HCT116 (cell line): ENCODE measurements at regions not wholly inside any gene's neighbourhood (a gene's known extent, or its start where the extent isn't known, plus 50 kb on each side); places are given as distances from the start of the nearest gene placed in this dataset.

ENCODE experiments used
- ATAC-seq: fragments of 200-7000 bp; cut with Tn5 transposase; 2 replicates; pipeline ENCODE4 v1.9.1; 2020; ENCODE audit warnings: mild to moderate bottlenecking, moderate library complexity
- BruUV-seq: library from RNA; stranded (reverse); fragments of 400-500 nt; replicated peaks from 2 replicates; lab custom pipeline; 2021; lab: Mats Ljungman, UMichigan
- CTCF ChIA-PET: fragments of 300-600 bp; sonication (Branson Sonifier 250); formaldehyde crosslinking; loops from one replicate; lab custom pipeline; 2021; ENCODE audit warnings: antibody characterized with exemption; lab: Charles Lee
- POLR2A ChIA-PET: fragments of 300-600, 350-600 bp; sonication (Branson Sonifier 250); formaldehyde crosslinking; loops from one replicate; lab custom pipeline; 2021; ENCODE audit warnings: antibody characterized with exemption; lab: Charles Lee
- RAD21 ChIA-PET, 2 experiments: fragments of 300-600 bp; sonication (Branson Sonifier 250); formaldehyde crosslinking; loops; one replicate each; lab custom pipeline; 2023; ENCODE audit warnings: low total read pairs in 2 of 2; ENCODE audit not compliant: uncharacterized antibody in 2 of 2, unreplicated experiment in 2 of 2, low non-redundant PET in 1 of 2; lab: Charles Lee
- DNase-seq: peaks from one replicate; pipeline ENCODE4 v3.0.0-alpha.2; 2010; ENCODE audit warnings: low read depth, low spot score
- H2AFZ ChIP-seq: fragments of 200-600 bp; shearing (Covaris generic), sonication (generic); 2 replicates; pipeline ENCODE4 v1.6.1; 2017; ENCODE audit warnings: low read depth, mixed run types, mixed read lengths, antibody characterized with exemption, low read length; ENCODE audit not compliant: poor library complexity, severe bottlenecking
- H3K27ac ChIP-seq: 2 replicates; pipeline ENCODE4 v1.5.1; 2012; ENCODE audit warnings: low read depth, low read length
- H3K27me3 ChIP-seq: fragments of 200-600 bp; sonication (generic); 2 replicates; pipeline ENCODE4 v1.6.1; 2016; ENCODE audit warnings: mixed run types, low read length, mixed read lengths; ENCODE audit not compliant: insufficient read depth
- H3K36me3 ChIP-seq, 2 experiments: fragments of 200-500 bp in 1 of 2; fragments of 200-600 bp in 1 of 2; sonication (Bioruptor generic) in 1 of 2; sonication (generic) in 1 of 2; 2 replicates each; pipeline versions ENCODE4 v1.5.1 to v1.6.1; 2014 to 2016; ENCODE audit warnings: low read length in 2 of 2, inconsistent platforms in 1 of 2, mixed read lengths in 1 of 2, mixed run types in 1 of 2; ENCODE audit not compliant: insufficient read depth in 2 of 2, control insufficient read depth in 1 of 2
- H3K4me1 ChIP-seq, 2 experiments: fragments of 200-600 bp in 1 of 2; sonication (generic) in 1 of 2; 2 replicates each; pipeline versions ENCODE4 v1.5.1 to v1.6.1; 2012 to 2017; ENCODE audit warnings: low read length in 2 of 2, inconsistent platforms in 1 of 2, mild to moderate bottlenecking in 1 of 2, mixed read lengths in 1 of 2, mixed run types in 1 of 2, moderate library complexity in 1 of 2; ENCODE audit not compliant: insufficient read depth in 2 of 2, control insufficient read depth in 1 of 2
- H3K4me2 ChIP-seq: fragments of 200-600 bp; sonication (generic); 2 replicates; pipeline ENCODE4 v1.6.1; 2017; ENCODE audit warnings: mixed run types, low read length, mixed read lengths
- H3K4me3 ChIP-seq, 2 experiments: fragments of 200-600 bp in 1 of 2; sonication (generic) in 1 of 2; replicated peaks in 1 of 2; 2 replicates each; pipeline ENCODE4 v1.5.1; 2011 to 2016; ENCODE audit warnings: low read length in 2 of 2, control low read depth in 1 of 2, low read depth in 1 of 2, mild to moderate bottlenecking in 1 of 2, mixed read lengths in 1 of 2, mixed run types in 1 of 2
- H3K79me2 ChIP-seq: fragments of 200-600 bp; sonication (generic); 2 replicates; pipeline ENCODE4 v1.6.1; 2017; ENCODE audit warnings: mild to moderate bottlenecking, mixed run types, low read length, moderate library complexity, mixed read lengths; ENCODE audit not compliant: insufficient read depth
- H3K9ac ChIP-seq: fragments of 200-600 bp; sonication (generic); 2 replicates; pipeline ENCODE4 v1.6.1; 2016; ENCODE audit warnings: low read length, mixed read lengths
- H3K9me2 ChIP-seq: fragments of 200-600 bp; sonication (generic), shearing (Covaris generic); 2 replicates; pipeline ENCODE4 v1.6.1; 2017; ENCODE audit warnings: mixed run types, mild to moderate bottlenecking, moderate library complexity; ENCODE audit not compliant: insufficient read depth
- H3K9me3 ChIP-seq, 2 experiments: fragments of 200-500 bp in 1 of 2; fragments of 200-600 bp in 1 of 2; sonication (Bioruptor generic) in 1 of 2; sonication (generic) in 1 of 2; 2 replicates each; pipeline ENCODE4 v1.6.1; 2014 to 2017; ENCODE audit warnings: low read length in 2 of 2, mixed read lengths in 2 of 2, inconsistent platforms in 1 of 2, low read depth in 1 of 2, mild to moderate bottlenecking in 1 of 2, mixed run types in 1 of 2, moderate library complexity in 1 of 2; ENCODE audit not compliant: control insufficient read depth in 1 of 2, insufficient read depth in 1 of 2
- H4K20me1 ChIP-seq: fragments of 200-600 bp; sonication (generic), shearing (Covaris generic); 2 replicates; pipeline ENCODE4 v1.6.1; 2017; ENCODE audit warnings: mixed run types, mild to moderate bottlenecking, moderate library complexity; ENCODE audit not compliant: insufficient read depth
- ATF3 ChIP-seq: IDR thresholded peaks from 2 replicates; pipeline ENCODE4 v1.6.1; 2012
- CBX3 ChIP-seq: IDR thresholded peaks from 2 replicates; pipeline ENCODE4 v1.6.1; 2012; ENCODE audit warnings: low read depth
- CEBPB ChIP-seq: IDR thresholded peaks from 2 replicates; pipeline ENCODE4 v1.6.1; 2012; ENCODE audit warnings: low read depth
- CTCF ChIP-seq, 3 experiments: fragments of 200-600 bp in 1 of 3; sonication (generic) in 1 of 3; IDR thresholded peaks in 2 of 3; conservative IDR thresholded peaks in 1 of 3; 2 replicates each; pipeline ENCODE4 v1.5.1; 2012 to 2017; ENCODE audit warnings: low read depth in 2 of 3, low read length in 2 of 3, antibody characterized with exemption in 1 of 3, borderline replicate concordance in 1 of 3, control low read depth in 1 of 3, mild to moderate bottlenecking in 1 of 3, mixed read lengths in 1 of 3, mixed run types in 1 of 3, moderate library complexity in 1 of 3; ENCODE audit not compliant: insufficient read depth in 1 of 3
- ELF1 ChIP-seq: IDR thresholded peaks from 2 replicates; pipeline ENCODE4 v1.6.1; 2012; ENCODE audit warnings: low read depth, borderline replicate concordance
- EZH2 ChIP-seq: fragments of 200-600 bp; sonication (generic); IDR thresholded peaks from 2 replicates; pipeline ENCODE4 v1.6.1; 2017; ENCODE audit warnings: antibody characterized with exemption, mixed run types
- EZH2phosphoT487 ChIP-seq: fragments of 200-600 bp; IDR thresholded peaks from 2 replicates; pipeline ENCODE4 v1.6.1; 2018; ENCODE audit warnings: antibody characterized with exemption, borderline replicate concordance
- FOSL1 ChIP-seq: IDR thresholded peaks from 2 replicates; pipeline ENCODE4 v1.6.1; 2012; ENCODE audit warnings: low read depth
- JUND ChIP-seq: IDR thresholded peaks from 2 replicates; pipeline ENCODE4 v1.6.1; 2012
- MAX ChIP-seq: IDR thresholded peaks from 2 replicates; pipeline ENCODE4 v1.6.1; 2012
- POLR2A ChIP-seq: IDR thresholded peaks from 2 replicates; pipeline ENCODE4 v1.7.0; 2011; ENCODE audit warnings: borderline replicate concordance; ENCODE audit not compliant: insufficient read depth, insufficient read length; ENCODE audit errors: extremely low read depth
- POLR2AphosphoS5 ChIP-seq: IDR thresholded peaks from 2 replicates; pipeline ENCODE4 v1.6.1; 2011; ENCODE audit warnings: mild to moderate bottlenecking, low read depth, low read length, moderate library complexity
- RAD21 ChIP-seq: IDR thresholded peaks from 2 replicates; pipeline ENCODE4 v1.6.1; 2012; ENCODE audit warnings: low read depth, mild to moderate bottlenecking
- REST ChIP-seq: IDR thresholded peaks from 2 replicates; pipeline ENCODE4 v1.6.1; 2012; ENCODE audit warnings: low read depth
- SIN3A ChIP-seq: IDR thresholded peaks from 2 replicates; pipeline ENCODE4 v1.6.1; 2012; ENCODE audit warnings: low read depth
- SP1 ChIP-seq: IDR thresholded peaks from 2 replicates; pipeline ENCODE4 v1.6.1; 2012; ENCODE audit warnings: low read depth
- SRF ChIP-seq: IDR thresholded peaks from 2 replicates; pipeline ENCODE4 v1.6.1; 2012; ENCODE audit warnings: low read depth
- YY1 ChIP-seq: IDR thresholded peaks from 2 replicates; pipeline ENCODE4 v1.6.1; 2011; ENCODE audit warnings: low read length, low read depth, moderate library complexity, mild to moderate bottlenecking; ENCODE audit not compliant: insufficient replicate concordance; ENCODE audit errors: extremely low read depth
- ZBTB33 ChIP-seq: IDR thresholded peaks from 2 replicates; pipeline ENCODE4 v1.6.1; 2011; ENCODE audit warnings: mild to moderate bottlenecking, low read length, moderate library complexity; ENCODE audit not compliant: insufficient replicate concordance; ENCODE audit errors: extremely low read depth
- ZFX ChIP-seq: fragments of 450-650 bp; IDR thresholded peaks from 2 replicates; pipeline ENCODE4 v1.6.1; 2017
- ZNF274 ChIP-seq: fragments of 200-500 bp; sonication (Bioruptor generic); IDR thresholded peaks from 2 replicates; pipeline ENCODE4 v1.6.1; 2014; ENCODE audit warnings: mild to moderate bottlenecking, low read depth, low read length, inconsistent platforms
- intact Hi-C: fragments of 100-400 bp; cut with micrococcal nuclease; formaldehyde crosslinking; loops from 2 replicates; pipeline ENCODE4 v1.10.0; 2022

- TF ChIP-seq EZH2phosphoT487 (no peak), ELF1 (no peak), SRF (no peak), CEBPB (no peak)
Observed at GRCh38 chr10:105605918-105606317, 964.8 kb downstream of the SORCS3 start (continued).

- TF ChIP-seq YY1 = no peak
- TF ChIP-seq ELF1 = no peak
- no peak for TF ChIP-seq CTCF (IDR thresholded peaks at IDR 0.05 in 2 of 3, conservative IDR thresholded peaks at IDR 0.05 in 1 of 3; ENCODE audit: borderline replicate concordance in 1 of 3, insufficient read depth in 1 of 3, low read depth in 2 of 3, low read length in 2 of 3)
- no peak for TF ChIP-seq ZNF274
- TF ChIP-seq JUND = no peak
- TF ChIP-seq POLR2AphosphoS5 = no peak
- TF ChIP-seq REST = no peak
- no peak for TF ChIP-seq SIN3A
- TF ChIP-seq EZH2 = no peak
- no peak for TF ChIP-seq ATF3
- no peak for TF ChIP-seq ZFX
- TF ChIP-seq ZBTB33 = no peak
- TF ChIP-seq MAX = no peak
- no peak for TF ChIP-seq SP1
- no peak for TF ChIP-seq SRF
- TF ChIP-seq POLR2A = no peak
- no peak for TF ChIP-seq RAD21
- no peak for TF ChIP-seq CBX3
- TF ChIP-seq CEBPB = no peak
- TF ChIP-seq FOSL1 = no peak
- no peaks in the 10 kb centered on the region for H3K79me2 ChIP-seq
- no peak overlapping the region for H3K4me3 ChIP-seq
- ChIA-PET RAD21 (no interaction called here), CTCF (no interaction called here), POLR2A (no interaction called here)
- H3K9ac ChIP-seq = no peak overlapping the region
- no peak for ATAC-seq
- no peaks in the 10 kb centered on the region for H3K4me1 ChIP-seq
- H3K9me3 ChIP-seq = peaks cover 11 to 29% of the 10 kb centered on the region in 2 experiments
- H3K9me2 ChIP-seq = no peaks in the 10 kb centered on the region
- no peaks in the 10 kb centered on the region for H3K27me3 ChIP-seq
- no TSS peak for BruUV-seq
- H4K20me1 ChIP-seq = no peaks in the 10 kb centered on the region
- no peak overlapping the region for H2AFZ ChIP-seq
- no peak for DNase-seq
- H3K4me2 ChIP-seq = no peak overlapping the region
- no peak overlapping the region for H3K27ac ChIP-seq
- no peaks in the 10 kb centered on the region for H3K36me3 ChIP-seq
- intact Hi-C loops = no loop called here
Observed at GRCh38 chr10:105605104-105605503, 964.0 kb downstream of the SORCS3 start.
